DOHH2 (cell line): ENCODE measurements at regions not wholly inside any gene's neighbourhood (a gene's known extent, or its start where the extent isn't known, plus 50 kb on each side); places are given as distances from the start of the nearest gene placed in this dataset.

Experiments used
- CTCF ChIP-seq: fragments of 200-600 bp; sonication (generic); IDR thresholded peaks from one replicate; pipeline ENCODE4 v1.5.1; 2014; ENCODE audit warnings: antibody characterized with exemption, mild to moderate bottlenecking, low read depth, low read length; ENCODE audit not compliant: poor library complexity, severe bottlenecking
- EZH2phosphoT487 ChIP-seq: fragments of 200-600 bp; sonication (generic); IDR thresholded peaks from 2 replicates; pipeline ENCODE4 v1.6.1; 2017; ENCODE audit warnings: borderline replicate concordance, mild to moderate bottlenecking, antibody characterized with exemption, low read length, moderate library complexity, mixed read lengths

GRCh38 chr14:104398656-104399055, 180.9 kb upstream of the C14orf180 start:
- no peak for TF ChIP-seq CTCF
- TF ChIP-seq EZH2phosphoT487, result no peak
